Daoy (cell line): ENCODE measurements at regions not wholly inside any gene's neighbourhood (a gene's known extent, or its start where the extent isn't known, plus 50 kb on each side); places are given as distances from the start of the nearest gene placed in this dataset.
A peak's percentile ranks its signal among the peaks of the same experiment; 100 is the strongest.

Experiments used
- DNase-seq: peaks from one replicate; pipeline ENCODE4 v3.0.0-alpha.2; 2015; ENCODE audit warnings: low read depth

- no peak for DNase-seq
Observed at GRCh38 chr10:58140691-58141347, 126.9 kb downstream of the IPMK start.

GRCh38 chr10:58140054-58140453 is 127.6 kb downstream of the IPMK start:
- DNase-seq = no peak

- no peak for DNase-seq
Observed at GRCh38 chr10:58137813-58138212, 129.9 kb downstream of the IPMK start.

GRCh38 chr10:58115218-58116050 is 152.3 kb downstream of the IPMK start:
- DNase-seq = no peak

DNA sequence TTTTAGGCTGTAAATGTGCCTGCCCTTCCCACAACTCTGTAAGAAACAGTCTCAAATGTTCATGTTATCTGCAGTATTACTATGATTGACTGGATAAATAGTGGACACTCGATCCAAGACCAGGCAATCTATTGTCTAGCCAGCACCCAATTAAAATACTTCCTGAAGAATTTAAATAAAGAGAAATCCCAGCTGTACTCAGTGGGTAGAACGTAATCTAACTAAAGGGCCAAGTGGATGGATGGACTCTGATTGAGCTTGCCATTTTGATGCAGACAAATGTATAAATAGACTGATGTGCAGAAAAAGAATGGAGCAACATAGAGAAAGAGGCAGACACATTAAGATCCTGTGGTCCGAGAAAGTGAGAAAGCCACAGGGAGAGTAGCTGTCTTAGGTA is 158.0 kb downstream of the IPMK start:
- DNase-seq = no peak

GRCh38 chr10:58107506-58107905 is 160.2 kb downstream of the IPMK start:
- peak; percentile 71 for DNase-seq

DNA sequence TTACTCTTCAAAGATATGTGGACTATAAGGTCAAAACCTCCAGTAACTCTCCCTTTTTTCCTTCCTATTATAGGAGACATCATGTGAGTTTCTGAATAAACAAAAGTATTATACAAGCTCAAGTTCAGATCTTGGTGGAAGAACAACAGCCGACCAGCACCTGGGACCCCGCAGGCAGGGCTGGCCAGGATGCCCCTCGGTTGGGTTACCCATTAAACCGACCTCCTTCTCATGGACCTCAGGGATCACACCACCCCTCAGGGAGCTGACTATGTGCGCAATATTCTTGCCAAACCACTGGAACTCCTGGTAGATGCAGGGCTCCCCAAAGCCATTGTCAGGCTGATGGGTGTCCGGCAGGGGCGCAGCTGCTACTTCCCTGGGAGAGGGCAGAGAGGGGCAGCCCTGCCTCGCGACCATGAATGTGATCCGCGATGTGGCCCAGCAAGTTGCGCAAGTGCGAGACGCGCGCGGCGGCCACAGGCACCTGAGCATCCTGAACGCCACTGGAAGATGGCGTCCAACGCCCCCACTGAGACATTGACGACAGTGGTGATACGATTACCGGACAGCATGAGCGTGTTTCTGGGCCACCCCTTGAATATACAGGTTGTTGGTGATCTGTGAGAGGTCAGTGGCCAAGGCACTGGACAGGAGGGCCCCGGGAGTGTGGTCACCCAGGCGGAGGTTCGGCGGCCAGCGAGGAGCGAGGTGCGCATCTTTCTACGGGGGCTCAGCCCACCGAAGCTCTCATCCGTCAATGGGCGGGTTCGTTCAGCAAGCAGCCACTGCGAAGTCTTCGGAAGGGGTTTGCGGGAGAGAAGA is 161.3 kb downstream of the IPMK start:
- no peak for DNase-seq

DNA sequence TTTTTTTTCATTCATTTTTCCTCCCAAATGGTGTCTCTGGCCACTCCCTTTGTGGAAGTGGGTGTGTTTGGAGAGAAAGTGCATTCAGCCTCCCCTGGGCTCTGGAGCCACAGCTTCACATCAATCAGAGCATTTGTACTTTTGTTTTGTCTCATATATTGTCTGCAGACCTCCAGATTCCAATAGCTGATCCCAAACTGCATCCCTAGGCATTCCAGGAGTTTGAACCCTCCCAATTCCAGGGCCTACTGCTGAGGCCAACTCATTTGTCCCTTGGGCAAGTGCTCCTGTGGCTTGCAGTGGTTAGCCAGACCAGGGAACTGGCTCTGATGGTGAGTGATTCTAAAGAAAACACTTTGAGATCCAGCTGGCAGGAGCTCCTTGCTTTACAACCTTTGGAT is 163.3 kb downstream of the IPMK start:
- no peak for DNase-seq

DNA sequence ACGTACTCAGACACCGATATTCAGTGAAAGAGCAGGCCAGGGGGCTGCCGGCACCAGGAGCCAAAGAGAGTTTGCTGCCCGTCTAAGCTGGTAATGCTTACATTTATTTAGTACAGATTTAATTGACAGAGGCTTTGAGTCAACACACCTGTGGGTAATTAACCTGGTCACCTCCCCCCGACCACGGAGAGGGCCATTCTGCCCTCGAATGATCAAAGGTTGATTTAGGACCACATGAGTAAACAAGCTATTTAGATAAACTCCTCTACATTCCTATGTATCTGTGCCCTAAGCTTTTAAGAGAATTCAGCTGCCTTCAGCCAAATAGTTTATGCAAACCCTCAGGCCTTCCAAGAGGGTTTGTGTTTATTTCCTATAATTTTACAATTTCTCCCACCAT is 164.8 kb downstream of the IPMK start:
- no peak for DNase-seq

DNA sequence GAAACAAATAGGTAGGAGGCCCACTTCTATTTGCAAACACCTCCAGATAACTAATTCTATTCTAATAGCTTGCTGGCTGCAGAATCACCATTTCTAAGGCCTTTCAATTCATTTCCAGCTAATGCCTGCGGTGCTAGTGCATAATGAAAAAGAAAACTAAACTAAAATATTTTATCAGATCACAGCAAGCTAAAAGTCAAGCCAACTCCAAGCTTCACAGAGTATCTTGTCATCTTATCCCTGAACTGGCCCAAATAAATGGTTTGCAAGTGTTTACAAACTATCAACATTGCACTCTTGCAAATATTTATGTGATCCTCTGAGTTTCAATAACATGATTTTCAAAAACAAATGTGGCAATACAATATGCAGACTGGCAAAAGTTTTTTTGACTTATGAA is 166.0 kb downstream of the IPMK start:
- DNase-seq = no peak

- no peak for DNase-seq
Observed at GRCh38 chr10:58094985-58095718, 172.5 kb downstream of the IPMK start.

- DNase-seq = no peak
Observed at GRCh38 chr10:58091886-58092285, 175.8 kb downstream of the IPMK start.

- DNase-seq = no peak
Observed at GRCh38 chr10:58089739-58090138, 178.0 kb downstream of the IPMK start.

DNA sequence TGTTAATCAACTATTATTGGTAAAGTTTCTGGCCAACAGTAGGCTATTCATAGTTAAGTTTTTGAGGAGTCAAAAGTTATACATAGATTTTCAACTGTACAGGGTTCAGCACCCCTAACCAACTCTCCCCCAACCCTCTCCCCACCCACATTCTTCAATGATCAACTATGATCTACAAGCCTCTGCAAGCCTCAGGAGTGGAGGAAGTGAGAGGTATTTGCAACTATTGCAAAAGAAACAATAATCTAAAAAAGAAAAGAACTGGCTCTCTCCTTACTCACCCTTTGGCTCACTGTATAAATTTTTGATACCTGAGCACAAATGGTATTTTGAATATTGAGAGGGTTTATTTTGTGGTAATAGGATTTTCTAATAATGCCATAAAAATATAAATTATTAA is 179.8 kb downstream of the IPMK start:
- no peak for DNase-seq

- no peak for DNase-seq
Observed at GRCh38 chr10:58086763-58087150, 180.9 kb downstream of the IPMK start.

GRCh38 chr10:58086144-58086762 is 181.4 kb downstream of the IPMK start:
- DNase-seq = no peak

- DNase-seq = no peak
Observed at GRCh38 chr10:58082248-58082647, 185.4 kb downstream of the IPMK start.

- no peak for DNase-seq
Observed at GRCh38 chr10:58081353-58081752, 186.3 kb downstream of the IPMK start.

DNA sequence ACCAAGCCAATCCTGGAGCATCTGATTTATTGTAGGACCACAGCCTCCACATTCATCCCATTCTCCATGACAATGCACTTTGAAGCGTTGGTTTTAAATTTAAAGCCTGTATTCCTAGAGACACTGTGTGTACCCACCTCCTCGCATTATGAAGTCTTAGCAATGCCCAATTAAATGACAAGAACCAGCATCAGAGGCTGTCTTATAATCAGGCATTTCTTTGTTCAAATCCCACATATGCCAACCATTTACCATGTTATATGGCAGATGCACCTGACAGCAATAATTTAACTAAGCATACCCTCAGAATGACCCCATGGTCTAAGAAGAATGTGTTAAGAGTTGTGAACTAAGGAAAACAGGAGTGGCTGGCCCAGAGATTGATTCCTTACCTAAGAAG is 188.2 kb downstream of the IPMK start:
- no peak for DNase-seq

DNA sequence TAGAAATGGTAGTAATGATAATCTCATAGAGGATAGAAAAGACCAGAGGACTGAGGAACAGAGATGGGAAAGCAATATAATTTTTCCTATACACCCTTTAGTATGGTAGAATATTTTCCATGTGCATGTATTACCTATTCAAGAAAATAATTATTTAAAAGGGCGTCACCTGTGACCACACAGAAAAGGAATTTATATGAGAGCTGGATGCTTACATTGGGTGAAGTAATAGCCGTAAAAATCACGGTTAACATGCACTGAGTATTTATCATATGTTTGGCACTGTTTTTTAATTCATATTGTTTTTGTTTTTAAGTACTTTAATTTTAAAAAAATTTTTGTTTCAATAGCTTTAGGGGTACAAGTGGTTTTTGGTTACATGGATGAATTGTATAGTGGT is 195.1 kb downstream of the IPMK start:
- no peak for DNase-seq

- DNase-seq = no peak
Observed at GRCh38 chr10:58070956-58071355, 196.7 kb downstream of the IPMK start.
